ENCODE measurements at regions not wholly inside any gene's neighbourhood (a gene's known extent, or its start where the extent isn't known, plus 50 kb on each side); places are given as distances from the start of the nearest gene placed in this dataset.

DNA sequence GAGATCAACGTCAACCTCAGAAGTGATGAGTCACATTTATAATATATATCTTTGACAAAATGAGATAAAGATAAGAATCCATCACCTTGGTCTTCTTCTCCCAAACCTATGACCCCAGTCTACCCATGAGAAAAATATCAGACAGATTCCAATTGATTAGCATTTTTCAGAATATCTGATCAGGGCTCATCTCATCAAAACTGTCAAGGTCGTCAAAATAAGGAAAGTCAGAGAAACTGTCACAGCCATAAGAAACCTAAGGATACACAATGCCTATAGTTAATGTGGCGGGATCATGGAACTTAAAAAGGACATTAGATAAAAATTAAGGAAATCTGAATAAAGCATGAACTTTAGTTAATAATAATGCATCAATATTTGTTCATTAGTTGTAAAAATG lies 374.1 kb downstream of the FAT4 start:
- Histone ChIP-seq H3K27ac (no peak overlapping the region), H4K20me1 (ENCODE audit: insufficient read depth) (no peaks in the 10 kb centered on the region), H3K36me3 (ENCODE audit: low read depth) (no peaks in the 10 kb centered on the region), H3K4me2 (ENCODE audit: unreplicated experiment) (no peak overlapping the region), H3K27me3 (replicated peaks; ENCODE audit: insufficient read depth) (no peaks in the 10 kb centered on the region), H3K4me1 (ENCODE audit: insufficient read depth) (no peaks in the 10 kb centered on the region), H3K9me2 (ENCODE audit: insufficient read depth) (no peaks in the 10 kb centered on the region), H3K9me3 (ENCODE audit: low read depth) (no peaks in the 10 kb centered on the region), H3K9ac (no peak overlapping the region), H2AFZ (no peak overlapping the region), H3K4me3 (no peak overlapping the region), H3K79me2 (ENCODE audit: insufficient read depth) (no peaks in the 10 kb centered on the region), H3F3A (ENCODE audit: insufficient read depth) (no peaks in the 10 kb centered on the region)
- no peak for DNase-seq
- 87 to 92% methylated on average over 3 of the region's 3 CpGs for WGBS, 2 experiments (ENCODE audit: low coverage in 1 of 2, low lambda C conversion rate in 2 of 2, missing lambda C conversion rate in 2 of 2)
- TF ChIP-seq EZH2phosphoT487 (IDR thresholded peaks at IDR 0.05; ENCODE audit: insufficient read depth, low read depth) = no peak
- TF ChIP-seq EZH2 (IDR thresholded peaks at IDR 0.05; ENCODE audit: insufficient read depth, poor library complexity, severe bottlenecking) = no peak
- in situ Hi-C loops (cut with MboI) = no loop called here

DNA sequence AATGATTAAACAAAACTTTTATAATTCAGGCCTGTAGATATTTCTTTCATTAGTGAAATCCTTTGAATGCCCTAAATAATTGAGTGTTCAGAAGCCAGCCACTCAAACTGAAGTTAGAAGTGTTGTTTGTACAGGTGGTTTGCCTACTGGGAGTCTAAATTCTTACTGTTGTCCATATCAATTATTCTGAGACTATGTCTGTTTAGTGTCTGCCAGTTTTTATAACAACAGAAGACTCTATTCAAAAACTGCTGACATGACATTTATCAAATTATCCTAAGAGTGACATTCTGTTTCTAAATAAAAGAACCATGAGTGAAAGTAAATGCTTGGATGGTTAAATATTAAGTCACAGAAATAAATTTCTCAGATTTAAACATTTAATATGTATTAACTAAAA lies 375.1 kb downstream of the FAT4 start:
- no peak overlapping the region for H3K27ac ChIP-seq
- no peaks in the 10 kb centered on the region for H3K9me3 ChIP-seq (ENCODE audit: low read depth)
- no peak overlapping the region for H3K4me3 ChIP-seq
- H3F3A ChIP-seq (ENCODE audit: insufficient read depth) = no peaks in the 10 kb centered on the region
- H3K36me3 ChIP-seq (ENCODE audit: low read depth) = no peaks in the 10 kb centered on the region
- H4K20me1 ChIP-seq (ENCODE audit: insufficient read depth) = no peaks in the 10 kb centered on the region
- in situ Hi-C loops (cut with MboI) = no loop called here
- no peaks in the 10 kb centered on the region for H3K4me1 ChIP-seq (ENCODE audit: insufficient read depth)
- no peak overlapping the region for H3K4me2 ChIP-seq (ENCODE audit: unreplicated experiment)
- H3K9ac ChIP-seq = no peak overlapping the region
- no peak for DNase-seq
- no peaks in the 10 kb centered on the region for H3K27me3 ChIP-seq (replicated peaks; ENCODE audit: insufficient read depth)
- no peaks in the 10 kb centered on the region for H3K79me2 ChIP-seq (ENCODE audit: insufficient read depth)
- H3K9me2 ChIP-seq (ENCODE audit: insufficient read depth) = no peaks in the 10 kb centered on the region; the same call in 1 of the 2 replicates
- H2AFZ ChIP-seq = no peak overlapping the region
- no peak for TF ChIP-seq EZH2 (IDR thresholded peaks at IDR 0.05; ENCODE audit: insufficient read depth, poor library complexity, severe bottlenecking)
- no peak for TF ChIP-seq EZH2phosphoT487 (IDR thresholded peaks at IDR 0.05; ENCODE audit: insufficient read depth, low read depth)

DNA sequence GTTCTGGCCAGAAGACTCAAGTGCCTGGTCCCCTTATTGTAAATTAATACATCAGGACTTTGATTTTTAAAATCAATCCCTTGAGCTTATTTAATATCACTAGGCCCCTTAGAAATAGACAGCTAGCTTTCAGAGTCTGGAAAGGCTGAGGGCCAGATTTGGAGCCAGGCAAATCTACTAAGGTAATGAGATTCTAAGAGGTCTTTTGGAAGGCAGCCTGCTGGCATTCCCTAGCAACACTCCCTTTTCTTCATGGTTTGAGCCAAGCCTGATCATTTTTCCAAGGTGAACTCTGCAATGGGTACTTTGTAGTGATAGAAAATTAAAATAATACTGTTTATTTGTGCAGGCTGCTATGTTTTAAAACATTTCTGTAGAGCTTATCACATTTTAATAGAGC lies 378.5 kb downstream of the FAT4 start:
- Histone ChIP-seq H3F3A (ENCODE audit: insufficient read depth) (no peaks in the 10 kb centered on the region), H3K4me3 (no peak overlapping the region), H3K9me3 (ENCODE audit: low read depth) (no peaks in the 10 kb centered on the region), H3K4me1 (ENCODE audit: insufficient read depth) (no peaks in the 10 kb centered on the region), H3K4me2 (ENCODE audit: unreplicated experiment) (no peak overlapping the region), H3K27me3 (replicated peaks; ENCODE audit: insufficient read depth) (no peaks in the 10 kb centered on the region), H3K27ac (no peak overlapping the region), H3K36me3 (ENCODE audit: low read depth) (no peaks in the 10 kb centered on the region), H4K20me1 (ENCODE audit: insufficient read depth) (no peaks in the 10 kb centered on the region), H3K79me2 (ENCODE audit: insufficient read depth) (no peaks in the 10 kb centered on the region), H3K9ac (no peak overlapping the region), H2AFZ (no peak overlapping the region), H3K9me2 (ENCODE audit: insufficient read depth) (no peaks in the 10 kb centered on the region; the same call in 1 of the 2 replicates)
- in situ Hi-C loops (cut with MboI) = no loop called here
- DNase-seq = no peak
- TF ChIP-seq EZH2phosphoT487 (IDR thresholded peaks at IDR 0.05; ENCODE audit: insufficient read depth, low read depth) (no peak), EZH2 (IDR thresholded peaks at IDR 0.05; ENCODE audit: insufficient read depth, poor library complexity, severe bottlenecking) (no peak)

DNA sequence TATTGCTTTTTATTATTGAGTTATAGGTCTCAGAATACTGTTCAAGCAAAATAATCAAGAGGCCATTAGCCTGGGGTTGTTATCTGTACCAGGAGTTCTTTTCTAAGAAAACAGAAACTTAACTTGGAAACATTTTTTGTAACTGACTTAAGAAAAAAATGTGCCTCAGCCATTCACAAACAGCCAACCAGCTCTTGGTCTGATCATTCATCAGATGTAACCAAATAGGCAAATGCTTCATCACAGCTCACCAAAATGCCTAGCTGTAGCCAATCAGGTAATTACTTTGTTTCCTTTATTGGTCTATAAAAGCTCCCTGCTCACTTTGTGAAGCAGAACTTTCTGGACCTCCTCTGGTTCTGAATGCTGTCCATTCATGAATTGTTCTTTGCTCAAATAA lies 387.7 kb downstream of the FAT4 start:
- in situ Hi-C loops (cut with MboI) = no loop called here
- H3K27me3 ChIP-seq (replicated peaks; ENCODE audit: insufficient read depth) = no peaks in the 10 kb centered on the region
- no peak overlapping the region for H2AFZ ChIP-seq
- no peak for DNase-seq
- TF ChIP-seq EZH2phosphoT487 (IDR thresholded peaks at IDR 0.05; ENCODE audit: insufficient read depth, low read depth) (no peak), EZH2 (IDR thresholded peaks at IDR 0.05; ENCODE audit: insufficient read depth, poor library complexity, severe bottlenecking) (no peak)
- H3F3A ChIP-seq (ENCODE audit: insufficient read depth) = peaks cover 13% of the 10 kb centered on the region
- no peaks in the 10 kb centered on the region for H3K9me3 ChIP-seq (ENCODE audit: low read depth)
- H3K9me2 ChIP-seq (ENCODE audit: insufficient read depth) = no peaks in the 10 kb centered on the region
- H3K4me3 ChIP-seq = no peak overlapping the region
- no peak overlapping the region for H3K27ac ChIP-seq
- no peaks in the 10 kb centered on the region for H4K20me1 ChIP-seq (ENCODE audit: insufficient read depth)
- no peak overlapping the region for H3K4me2 ChIP-seq (ENCODE audit: unreplicated experiment)
- H3K4me1 ChIP-seq (ENCODE audit: insufficient read depth) = peaks cover 16% of the 10 kb centered on the region
- no peaks in the 10 kb centered on the region for H3K36me3 ChIP-seq (ENCODE audit: low read depth)
- no peak overlapping the region for H3K9ac ChIP-seq
- H3K79me2 ChIP-seq (ENCODE audit: insufficient read depth) = no peaks in the 10 kb centered on the region

DNA sequence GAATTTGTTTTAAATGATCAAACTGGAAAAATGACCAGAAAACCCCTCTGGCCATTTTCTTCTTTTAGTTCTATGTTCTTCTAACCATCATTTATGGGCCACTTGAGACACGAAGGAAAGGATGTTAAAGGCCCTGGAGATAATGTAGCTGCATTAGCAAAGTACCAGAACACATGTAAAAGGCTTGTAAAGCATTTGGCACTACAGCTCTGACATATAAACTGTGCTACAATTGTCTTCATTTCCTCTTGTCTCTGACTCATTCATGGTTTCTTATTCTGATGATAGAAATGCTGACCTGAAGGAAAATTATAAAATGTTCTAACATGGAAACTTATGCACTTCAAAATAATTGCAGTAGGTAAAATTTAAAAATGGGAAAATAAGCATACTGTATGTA lies 388.7 kb downstream of the FAT4 start:
- Histone ChIP-seq H3K4me3 (no peak overlapping the region), H3K9me2 (ENCODE audit: insufficient read depth) (no peaks in the 10 kb centered on the region), H3K27ac (no peak overlapping the region), H3F3A (ENCODE audit: insufficient read depth) (peaks cover 13% of the 10 kb centered on the region), H3K9ac (no peak overlapping the region), H3K9me3 (ENCODE audit: low read depth) (no peaks in the 10 kb centered on the region), H3K4me1 (ENCODE audit: insufficient read depth) (peaks cover 16% of the 10 kb centered on the region), H3K36me3 (ENCODE audit: low read depth) (no peaks in the 10 kb centered on the region), H3K27me3 (replicated peaks; ENCODE audit: insufficient read depth) (no peaks in the 10 kb centered on the region), H4K20me1 (ENCODE audit: insufficient read depth) (no peaks in the 10 kb centered on the region), H3K4me2 (ENCODE audit: unreplicated experiment) (no peak overlapping the region), H2AFZ (no peak overlapping the region), H3K79me2 (ENCODE audit: insufficient read depth) (no peaks in the 10 kb centered on the region)
- WGBS, 2 experiments (ENCODE audit: low coverage in 1 of 2, low lambda C conversion rate in 2 of 2, missing lambda C conversion rate in 2 of 2) = 0 to 5% methylated on average over 1 of the region's 1 CpG
- peak; percentile 62 for DNase-seq
- in situ Hi-C loops (cut with MboI) = no loop called here
- TF ChIP-seq EZH2phosphoT487 (IDR thresholded peaks at IDR 0.05; ENCODE audit: insufficient read depth, low read depth) (no peak), EZH2 (IDR thresholded peaks at IDR 0.05; ENCODE audit: insufficient read depth, poor library complexity, severe bottlenecking) (no peak)

Measured in GM23248 (cell line).